Lung (tissue), 11 donors: ENCODE measurements at regions not wholly inside any gene's neighbourhood (a gene's known extent, or its start where the extent isn't known, plus 50 kb on each side); places are given as distances from the start of the nearest gene placed in this dataset.

Experiments used
- ATAC-seq: fragments of 200-7000 bp; cut with Tn5 transposase; one replicate; pipeline ENCODE4 v1.9.1; 2020; ENCODE audit warnings: moderate number of reproducible peaks; ENCODE audit not compliant: insufficient read depth, low FRiP score
- DNase-seq, 3 donors: peaks; one replicate each; pipeline ENCODE4 v3.0.0-alpha.2; 2013 to 2017
- H3K27ac ChIP-seq, 2 donors: one replicate each; pipeline ENCODE4 v1.5.1; 2013; ENCODE audit warnings: mild to moderate bottlenecking in 2 of 2, moderate library complexity in 2 of 2, control low read depth in 1 of 2, inconsistent platforms in 1 of 2, low read depth in 1 of 2, low read length in 1 of 2
- H3K27me3 ChIP-seq, 3 donors: one replicate each; pipeline ENCODE4 v1.5.1; 2013; ENCODE audit warnings: low read length in 2 of 3; ENCODE audit not compliant: control insufficient read depth in 3 of 3, insufficient read depth in 3 of 3
- H3K36me3 ChIP-seq, 4 donors: one replicate each; pipeline ENCODE4 v1.5.1; 2013; ENCODE audit warnings: low read length in 4 of 4, mild to moderate bottlenecking in 1 of 4, moderate library complexity in 1 of 4; ENCODE audit not compliant: control insufficient read depth in 4 of 4, insufficient read depth in 4 of 4
- H3K4me1 ChIP-seq, 5 donors: one replicate each; pipeline ENCODE4 v1.5.1; 2013; ENCODE audit warnings: low read length in 5 of 5, mild to moderate bottlenecking in 2 of 5, moderate library complexity in 1 of 5; ENCODE audit not compliant: control insufficient read depth in 5 of 5, insufficient read depth in 5 of 5
- H3K4me3 ChIP-seq: one replicate; pipeline ENCODE4 v1.5.1; 2013; ENCODE audit warnings: mild to moderate bottlenecking, control low read depth, moderate library complexity
- H3K9ac ChIP-seq, 2 donors: one replicate each; pipeline ENCODE4 v1.5.1; 2013; ENCODE audit warnings: low read length in 2 of 2, control low read depth in 1 of 2; ENCODE audit not compliant: insufficient read depth in 1 of 2
- H3K9me3 ChIP-seq, 4 donors: one replicate each; pipeline ENCODE4 v1.5.1; 2013; ENCODE audit warnings: low read length in 3 of 4, mild to moderate bottlenecking in 1 of 4, moderate library complexity in 1 of 4; ENCODE audit not compliant: control insufficient read depth in 4 of 4, insufficient read depth in 3 of 4
- CTCF ChIP-seq: IDR thresholded peaks from 2 replicates; pipeline ENCODE4 v1.5.1; 2012; ENCODE audit warnings: mild to moderate bottlenecking; ENCODE audit errors: control extremely low read depth, extremely low read depth
- WGBS, 2 donors: extraction: QIAGEN DNeasy Blood & Tissue Kit; methylation state at CpG; one replicate each; pipeline ENCODE4 v1.1.7; 2013; 5-methylcytosine and 5-hydroxymethylcytosine counted together
- donor health status: control.
- donor health status: control.
- donor health status: Bipolar disorder and iron deficiency.
- donor health status: healthy.
- donor health status: DM: yes; HTN: yes; CAD: no.

- Histone ChIP-seq H3K4me1 (no peaks in the 10 kb centered on the region), H3K27ac (no peak overlapping the region), H3K9ac (no peak overlapping the region), H3K36me3 (no peaks in the 10 kb centered on the region), H3K9me3 (peaks cover 0 to 8% (median 0%) of the 10 kb centered on the region in 4 donors), H3K4me3 (no peak overlapping the region), H3K27me3 (no peaks in the 10 kb centered on the region)
- DNase-seq (no peak), ATAC-seq (no peak)
- WGBS, 2 donors: 78 to 83% methylated on average over 1 of the region's 1 CpG
- TF ChIP-seq CTCF: no peak
These were observed 588.9 kb upstream of the NRXN1 start for GRCh38 chr2:51620796-51621195.

- Histone ChIP-seq H3K36me3 (no peaks in the 10 kb centered on the region), H3K27me3 (no peaks in the 10 kb centered on the region), H3K9me3 (peaks cover 0 to 8% (median 4%) of the 10 kb centered on the region in 4 donors), H3K9ac (no peak overlapping the region), H3K4me1 (no peaks in the 10 kb centered on the region), H3K27ac (no peak overlapping the region), H3K4me3 (no peak overlapping the region)
- no peak for ATAC-seq
- no peak for DNase-seq
- TF ChIP-seq CTCF: no peak
- 73 to 84% methylated on average over 1 of the region's 1 CpG for WGBS, 2 donors
These were observed 588.0 kb upstream of the NRXN1 start for GRCh38 chr2:51619961-51620360.

- ATAC-seq (no peak), DNase-seq (no peak)
- H3K9ac ChIP-seq: no peak overlapping the region
- no peak overlapping the region for H3K4me3 ChIP-seq
- H3K27ac ChIP-seq: no peak overlapping the region
- no peaks in the 10 kb centered on the region for H3K36me3 ChIP-seq
- no peaks in the 10 kb centered on the region for H3K4me1 ChIP-seq
- H3K27me3 ChIP-seq: no peaks in the 10 kb centered on the region
- peaks cover 0 to 18% (median 10%) of the 10 kb centered on the region in 4 donors for H3K9me3 ChIP-seq
- WGBS, 2 donors: 78 to 82% methylated on average over 3 of the region's 3 CpGs
- no peak for TF ChIP-seq CTCF
These were observed 580.5 kb upstream of the NRXN1 start for GRCh38 chr2:51612387-51612786.

GRCh38 chr2:51601706-51602105 lies 569.8 kb upstream of the NRXN1 start:
- H3K4me3 ChIP-seq: no peak overlapping the region
- no peak for ATAC-seq
- DNase-seq: no peak

More at GRCh38 chr2:51601706-51602105, 569.8 kb upstream of the NRXN1 start:
- Histone ChIP-seq H3K9ac (no peak overlapping the region), H3K36me3 (no peaks in the 10 kb centered on the region), H3K27me3 (no peaks in the 10 kb centered on the region), H3K4me1 (no peaks in the 10 kb centered on the region), H3K27ac (no peak overlapping the region), H3K9me3 (peaks cover 0 to 5% (median 0%) of the 10 kb centered on the region in 4 donors)
- TF ChIP-seq CTCF: no peak
- WGBS, 2 donors: 91 to 95% methylated on average over 5 of the region's 5 CpGs
